HFFc6 (cell line): ENCODE measurements at regions not wholly inside any gene's neighbourhood (a gene's known extent, or its start where the extent isn't known, plus 50 kb on each side); places are given as distances from the start of the nearest gene placed in this dataset.

Source experiments
- DNase-seq: peaks from one replicate; pipeline ENCODE4 v3.0.0-alpha.2; 2018
- H3K27ac Mint-ChIP-seq: 2 replicates; pipeline ENCODE4 v1.8.0; 2020; ENCODE audit warnings: mild to moderate bottlenecking, mixed read lengths
- H3K27me3 Mint-ChIP-seq: 2 replicates; pipeline ENCODE4 v1.8.0; 2021; ENCODE audit warnings: mild to moderate bottlenecking, moderate library complexity, mixed read lengths; ENCODE audit not compliant: insufficient read depth
- H3K36me3 Mint-ChIP-seq: 2 replicates; pipeline ENCODE4 v1.8.0; 2021; ENCODE audit warnings: low read depth, mixed read lengths
- H3K4me1 Mint-ChIP-seq: 2 replicates; pipeline ENCODE4 v1.8.0; 2020; ENCODE audit warnings: low read depth, mixed read lengths
- H3K4me3 Mint-ChIP-seq: 2 replicates; pipeline ENCODE4 v1.8.0; 2020; ENCODE audit warnings: mild to moderate bottlenecking, moderate library complexity, mixed read lengths
- H3K9me3 Mint-ChIP-seq: 2 replicates; pipeline ENCODE4 v1.8.0; 2020; ENCODE audit warnings: mild to moderate bottlenecking, mixed read lengths
- TF ChIP-seq, protein P1 (sequence below): fragments of 200-600 bp; sonication (generic); IDR thresholded peaks from 2 replicates; pipeline ENCODE4 v1.5.0; 2021; ENCODE audit warnings: antibody characterized with exemption, mild to moderate bottlenecking

DNA sequence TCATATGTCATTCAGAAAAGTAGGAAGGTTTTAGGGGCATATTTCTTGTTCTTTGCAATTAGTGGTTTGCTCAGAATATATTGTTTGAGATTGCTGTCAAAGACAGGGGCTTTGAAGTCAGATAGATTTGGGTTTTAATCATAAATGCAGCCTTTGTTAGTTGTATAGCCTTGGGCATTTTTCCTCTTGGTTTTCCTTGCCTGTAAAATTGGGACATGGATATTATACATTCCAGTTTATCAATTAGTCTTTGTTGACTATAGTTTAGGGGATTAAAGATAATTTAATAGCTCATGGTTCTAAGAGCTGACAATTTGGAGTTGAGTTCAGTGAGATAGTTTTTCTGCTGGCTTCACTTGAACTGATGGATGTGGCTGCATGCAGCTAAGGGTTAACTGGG is 88.9 kb downstream of the DMAC1 start:
- Mint-ChIP-seq H3K4me3 (no peak overlapping the region), H3K4me1 (no peaks in the 10 kb centered on the region), H3K27me3 (no peaks in the 10 kb centered on the region; the same call in 1 of the 2 replicates), H3K9me3 (peaks cover 46% of the 10 kb centered on the region), H3K36me3 (no peaks in the 10 kb centered on the region), H3K27ac (no peak overlapping the region)
- TF ChIP-seq, protein P1, sequence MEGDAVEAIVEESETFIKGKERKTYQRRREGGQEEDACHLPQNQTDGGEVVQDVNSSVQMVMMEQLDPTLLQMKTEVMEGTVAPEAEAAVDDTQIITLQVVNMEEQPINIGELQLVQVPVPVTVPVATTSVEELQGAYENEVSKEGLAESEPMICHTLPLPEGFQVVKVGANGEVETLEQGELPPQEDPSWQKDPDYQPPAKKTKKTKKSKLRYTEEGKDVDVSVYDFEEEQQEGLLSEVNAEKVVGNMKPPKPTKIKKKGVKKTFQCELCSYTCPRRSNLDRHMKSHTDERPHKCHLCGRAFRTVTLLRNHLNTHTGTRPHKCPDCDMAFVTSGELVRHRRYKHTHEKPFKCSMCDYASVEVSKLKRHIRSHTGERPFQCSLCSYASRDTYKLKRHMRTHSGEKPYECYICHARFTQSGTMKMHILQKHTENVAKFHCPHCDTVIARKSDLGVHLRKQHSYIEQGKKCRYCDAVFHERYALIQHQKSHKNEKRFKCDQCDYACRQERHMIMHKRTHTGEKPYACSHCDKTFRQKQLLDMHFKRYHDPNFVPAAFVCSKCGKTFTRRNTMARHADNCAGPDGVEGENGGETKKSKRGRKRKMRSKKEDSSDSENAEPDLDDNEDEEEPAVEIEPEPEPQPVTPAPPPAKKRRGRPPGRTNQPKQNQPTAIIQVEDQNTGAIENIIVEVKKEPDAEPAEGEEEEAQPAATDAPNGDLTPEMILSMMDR, result no peak
- no peak for DNase-seq

DNA sequence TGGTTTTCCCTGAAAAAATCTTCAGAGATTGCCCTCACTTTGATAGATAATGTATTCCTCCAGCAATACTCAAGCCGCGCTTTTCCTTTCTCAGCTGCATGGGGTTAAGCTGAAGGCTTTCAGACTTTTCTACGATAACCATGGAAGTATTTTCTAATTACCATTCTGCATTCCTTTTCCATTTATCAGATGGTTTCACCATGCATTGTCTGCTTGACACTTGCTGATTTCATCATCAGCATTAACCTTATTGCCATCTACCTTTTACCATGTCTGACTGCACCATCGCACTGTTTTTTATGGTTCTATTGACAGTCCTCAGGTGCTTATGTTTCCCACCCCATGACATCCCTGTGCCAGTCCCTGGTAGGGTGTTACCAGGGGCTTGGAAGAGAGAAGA is 91.6 kb downstream of the DMAC1 start:
- TF ChIP-seq, protein P1, result no peak
- H3K4me3 Mint-ChIP-seq, result no peak overlapping the region
- DNase-seq, result no peak
- no peaks in the 10 kb centered on the region; the same call in 1 of the 2 replicates for H3K27me3 Mint-ChIP-seq
- no peaks in the 10 kb centered on the region for H3K4me1 Mint-ChIP-seq
- no peak overlapping the region for H3K27ac Mint-ChIP-seq
- H3K9me3 Mint-ChIP-seq, result peaks cover 57% of the 10 kb centered on the region
- H3K36me3 Mint-ChIP-seq, result no peaks in the 10 kb centered on the region

DNA sequence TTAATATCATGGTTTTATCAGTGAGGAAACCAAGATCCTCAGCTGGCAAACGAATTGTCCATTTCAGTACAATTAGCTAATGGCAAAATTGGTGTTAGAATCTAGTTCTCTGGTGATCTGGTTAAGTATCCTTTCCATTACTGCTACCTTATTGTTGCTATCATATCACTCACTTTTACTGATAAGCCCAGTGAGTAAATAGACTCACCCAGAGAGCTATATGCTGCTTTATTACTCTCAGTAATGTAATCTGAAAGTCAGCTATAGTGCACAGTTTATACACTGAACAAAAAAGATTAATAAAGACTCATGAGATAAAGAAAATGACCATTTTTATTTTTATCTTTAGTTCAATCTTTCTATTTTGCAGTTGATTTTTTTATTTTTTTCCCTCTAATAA is 95.0 kb downstream of the DMAC1 start:
- TF ChIP-seq, protein P1, result no peak
- Mint-ChIP-seq H3K27ac (no peak overlapping the region), H3K36me3 (no peaks in the 10 kb centered on the region), H3K4me3 (no peak overlapping the region), H3K27me3 (no peaks in the 10 kb centered on the region; the same call in 1 of the 2 replicates), H3K9me3 (peaks cover 60% of the 10 kb centered on the region), H3K4me1 (no peaks in the 10 kb centered on the region)
- no peak for DNase-seq

DNA sequence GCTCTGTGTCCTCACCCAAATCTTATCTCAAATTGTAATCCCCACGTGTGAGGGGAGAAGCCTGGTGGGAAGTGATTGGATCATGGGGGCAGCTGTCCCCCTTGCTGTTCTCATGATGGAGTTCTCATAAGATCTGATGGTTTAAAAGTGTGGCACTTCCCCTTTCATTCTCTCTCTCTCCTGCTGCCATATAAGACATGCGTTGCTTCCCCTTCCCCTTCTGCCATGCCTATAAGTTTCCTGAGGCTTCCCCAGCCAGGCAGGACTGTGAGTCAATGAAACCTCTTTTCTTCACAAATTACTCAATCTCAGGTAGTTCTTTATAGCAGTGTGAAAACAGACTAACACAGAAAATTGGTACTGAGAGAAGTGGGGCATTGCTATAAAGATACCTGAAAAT is 107.7 kb downstream of the DMAC1 start:
- 0 out of 2 replicates have a peak, but pooled peaks cover 7% of the 10 kb centered on the region for H3K36me3 Mint-ChIP-seq
- TF ChIP-seq, protein P1, result no peak
- no peak for DNase-seq
- H3K4me1 Mint-ChIP-seq, result no peaks in the 10 kb centered on the region
- no peak overlapping the region for H3K27ac Mint-ChIP-seq
- peaks cover 32% of the 10 kb centered on the region for H3K9me3 Mint-ChIP-seq
- no peaks in the 10 kb centered on the region for H3K27me3 Mint-ChIP-seq
- no peak overlapping the region for H3K4me3 Mint-ChIP-seq

DNA sequence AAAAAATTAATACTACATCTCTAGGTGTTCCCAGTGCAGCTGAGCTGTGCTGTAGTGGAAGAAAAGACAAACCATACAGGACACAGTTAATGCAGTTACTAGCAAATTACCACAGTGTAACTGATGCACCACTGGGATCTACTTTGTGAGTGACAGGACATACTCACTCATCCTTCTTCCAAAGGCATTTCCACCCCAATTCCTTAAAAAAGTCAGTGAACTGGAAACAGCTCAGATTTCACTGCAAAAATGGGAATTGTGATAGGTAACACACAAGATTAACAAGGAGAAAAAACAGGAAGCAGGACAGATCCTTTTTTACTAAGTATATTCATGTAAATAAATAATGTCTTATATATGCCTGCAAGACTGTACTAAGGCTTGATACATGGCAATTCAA is 109.6 kb downstream of the DMAC1 start:
- TF ChIP-seq, protein P1, result no peak
- H3K9me3 Mint-ChIP-seq, result peaks cover 24% of the 10 kb centered on the region
- H3K27me3 Mint-ChIP-seq, result no peaks in the 10 kb centered on the region
- no peaks in the 10 kb centered on the region for H3K4me1 Mint-ChIP-seq
- H3K4me3 Mint-ChIP-seq, result no peak overlapping the region
- DNase-seq, result no peak
- H3K27ac Mint-ChIP-seq, result no peak overlapping the region
- H3K36me3 Mint-ChIP-seq, result 0 out of 2 replicates have a peak, but pooled peaks cover 7% of the 10 kb centered on the region

DNA sequence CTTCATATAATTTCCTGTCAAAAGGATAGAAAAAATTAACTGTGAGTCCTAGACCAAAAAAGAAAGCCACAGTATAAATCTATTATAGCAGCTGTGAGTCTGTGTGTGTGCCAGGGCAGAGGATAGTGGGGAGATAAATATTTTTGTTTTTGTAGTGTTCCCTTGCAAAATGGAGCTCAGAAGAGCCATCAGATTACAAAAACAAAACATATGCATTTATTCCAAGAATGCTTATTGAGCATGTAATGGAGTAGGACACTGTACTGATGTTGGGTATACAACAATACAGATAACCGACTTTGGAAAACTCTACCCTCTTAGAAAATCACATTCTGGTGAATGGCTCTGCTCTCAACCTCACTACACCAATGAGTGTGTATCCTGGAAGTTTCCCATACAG is 111.0 kb downstream of the DMAC1 start:
- no peak overlapping the region for H3K27ac Mint-ChIP-seq
- no peaks in the 10 kb centered on the region for H3K27me3 Mint-ChIP-seq
- no peak for DNase-seq
- 0 out of 2 replicates have a peak, but pooled peaks cover 7% of the 10 kb centered on the region for H3K36me3 Mint-ChIP-seq
- H3K4me3 Mint-ChIP-seq, result no peak overlapping the region
- peaks cover 19% of the 10 kb centered on the region for H3K9me3 Mint-ChIP-seq
- H3K4me1 Mint-ChIP-seq, result no peaks in the 10 kb centered on the region
- TF ChIP-seq, protein P1, result no peak
